Left kidney (tissue), 1 donor: ENCODE measurements at regions not wholly inside any gene's neighbourhood (a gene's known extent, or its start where the extent isn't known, plus 50 kb on each side); places are given as distances from the start of the nearest gene placed in this dataset.

ENCODE experiments used
- DNase-seq: peaks from one replicate; pipeline ENCODE4 v3.0.0-alpha.2; 2013

GRCh38 chr5:23367874-23368273 is 139.5 kb upstream of the PRDM9 start:
- no peak for DNase-seq

- no peak for DNase-seq
Observed at GRCh38 chr5:23353286-23353685, 154.1 kb upstream of the PRDM9 start.

- no peak for DNase-seq
Observed at GRCh38 chr5:23352446-23352845, 155.0 kb upstream of the PRDM9 start.

- no peak for DNase-seq
Observed at GRCh38 chr5:23343121-23343520, 164.3 kb upstream of the PRDM9 start.

- DNase-seq, result no peak
Observed at GRCh38 chr5:23332650-23333251, 174.7 kb upstream of the PRDM9 start.

GRCh38 chr5:23330726-23331125 is 176.7 kb upstream of the PRDM9 start:
- DNase-seq, result no peak

GRCh38 chr5:23319901-23320300 is 187.5 kb upstream of the PRDM9 start:
- peak; percentile 26 for DNase-seq

- no peak for DNase-seq
Observed at GRCh38 chr5:23318960-23319359, 188.4 kb upstream of the PRDM9 start.

GRCh38 chr5:23318166-23318565 is 189.2 kb upstream of the PRDM9 start:
- DNase-seq, result no peak

GRCh38 chr5:23316060-23316591 is 191.3 kb upstream of the PRDM9 start:
- no peak for DNase-seq

- no peak for DNase-seq
Observed at GRCh38 chr5:23314827-23315226, 192.6 kb upstream of the PRDM9 start.

GRCh38 chr5:23305055-23305454 is 202.4 kb upstream of the PRDM9 start:
- no peak for DNase-seq

GRCh38 chr5:23303836-23304235 is 203.6 kb upstream of the PRDM9 start:
- no peak for DNase-seq

- no peak for DNase-seq
Observed at GRCh38 chr5:23303435-23303834, 204.0 kb upstream of the PRDM9 start.

- no peak for DNase-seq
Observed at GRCh38 chr5:23302438-23302837, 205.0 kb upstream of the PRDM9 start.

GRCh38 chr5:23289162-23289561 is 218.2 kb upstream of the PRDM9 start:
- no peak for DNase-seq

GRCh38 chr5:23284656-23285055 is 222.8 kb upstream of the PRDM9 start:
- no peak for DNase-seq

- no peak for DNase-seq
Observed at GRCh38 chr5:23274171-23274570, 233.2 kb upstream of the PRDM9 start.

GRCh38 chr5:23269981-23270380 is 237.4 kb upstream of the PRDM9 start:
- no peak for DNase-seq

GRCh38 chr5:23268136-23268535 is 239.3 kb upstream of the PRDM9 start:
- DNase-seq, result no peak

GRCh38 chr5:23260621-23261020 is 246.8 kb upstream of the PRDM9 start:
- DNase-seq, result no peak

GRCh38 chr5:23257656-23258055 is 249.8 kb upstream of the PRDM9 start:
- no peak for DNase-seq

- DNase-seq, result no peak
Observed at GRCh38 chr5:23253621-23254198, 253.7 kb upstream of the PRDM9 start.

- no peak for DNase-seq
Observed at GRCh38 chr5:23242891-23243290, 264.5 kb upstream of the PRDM9 start.
